Sigmoid colon (tissue), 6 donors: ENCODE measurements at regions not wholly inside any gene's neighbourhood (a gene's known extent, or its start where the extent isn't known, plus 50 kb on each side); places are given as distances from the start of the nearest gene placed in this dataset.

Source experiments
- DNase-seq: peaks from one replicate; pipeline ENCODE4 v3.0.0-alpha.2; 2019
- H3K27ac ChIP-seq, 4 donors: fragments of 200-600 bp; sonication (generic); one replicate each; pipeline ENCODE4 v1.5.1; 2016 to 2019; ENCODE audit warnings: mild to moderate bottlenecking in 1 of 4
- H3K27me3 ChIP-seq, 3 donors: fragments of 200-600 bp; sonication (generic); one replicate each; pipeline ENCODE4 v1.5.1; 2019; ENCODE audit warnings: mild to moderate bottlenecking in 1 of 3
- H3K36me3 ChIP-seq, 4 donors: fragments of 200-600 bp; sonication (generic); one replicate each; pipeline ENCODE4 v1.5.1; 2016 to 2019
- H3K4me1 ChIP-seq, 4 donors: fragments of 200-600 bp; sonication (generic); one replicate each; pipeline ENCODE4 v1.5.1; 2017 to 2019
- H3K4me3 ChIP-seq, 4 donors: fragments of 200-600 bp; sonication (generic); one replicate each; pipeline ENCODE4 v1.5.1; 2017 to 2019; ENCODE audit warnings: mild to moderate bottlenecking in 2 of 4, moderate library complexity in 1 of 4
- H3K9me3 ChIP-seq, 4 donors: fragments of 200-600 bp in 3 of 4; sonication (generic) in 3 of 4; one replicate each; pipeline versions ENCODE4 v1.5.1 to v1.6.1; 2013 to 2019
- CTCF ChIP-seq, 4 experiments: fragments of 450-650 bp in 3 of 4; fragments of 200-600 bp in 1 of 4; IDR thresholded peaks; one replicate each; pipeline ENCODE4 v1.5.1; 2016 to 2019; ENCODE audit warnings: antibody characterized with exemption in 4 of 4, mild to moderate bottlenecking in 3 of 4, moderate library complexity in 2 of 4
- EP300 ChIP-seq, 4 donors: sonication (generic); formaldehyde crosslinking; IDR thresholded peaks; one replicate each; pipeline ENCODE4 v1.6.1; 2017; ENCODE audit warnings: antibody characterized with exemption in 4 of 4
- POLR2A ChIP-seq, 2 donors: fragments of 450-650 bp; IDR thresholded peaks; one replicate each; pipeline ENCODE4 v1.6.1; 2016; ENCODE audit warnings: antibody characterized with exemption in 2 of 2, mild to moderate bottlenecking in 2 of 2, moderate library complexity in 2 of 2
- POLR2AphosphoS5 ChIP-seq, 4 donors: sonication (generic); formaldehyde crosslinking; IDR thresholded peaks; one replicate each; pipeline ENCODE4 v1.6.1; 2017; ENCODE audit warnings: antibody characterized with exemption in 4 of 4
- WGBS, 2 donors: extraction: QIAGEN DNeasy Blood & Tissue Kit; methylation state at CpG; one replicate each; pipeline ENCODE4 v1.1.7; 2013; 5-methylcytosine and 5-hydroxymethylcytosine counted together
- intact Hi-C: fragments of 100-400 bp; cut with DNase I; formaldehyde crosslinking; loops from one replicate; pipeline ENCODE4 v1.15.1; 2023
- donor health status: healthy with polysubstance abuse.
- donor health status: healthy.

- WGBS, 2 donors, result 85 to 90% methylated on average over 3 of the region's 3 CpGs
- TF ChIP-seq POLR2A (IDR thresholded peaks at IDR 0.05), result no peak
- H3K4me1 ChIP-seq, result peaks cover 0 to 33% (median 21%) of the 10 kb centered on the region in 4 donors
- peak overlapping the region in 1 of 4 donors; percentile 30 for H3K27ac ChIP-seq
- no peaks in the 10 kb centered on the region for H3K27me3 ChIP-seq
- no peak for DNase-seq
- no peaks in the 10 kb centered on the region for H3K36me3 ChIP-seq
- H3K4me3 ChIP-seq, result no peak overlapping the region
- intact Hi-C loops, result no loop called here
- no peaks in the 10 kb centered on the region for H3K9me3 ChIP-seq
These were observed 423.0 kb upstream of the TPM1 start for GRCh38 chr15:62619526-62619925.

DNA sequence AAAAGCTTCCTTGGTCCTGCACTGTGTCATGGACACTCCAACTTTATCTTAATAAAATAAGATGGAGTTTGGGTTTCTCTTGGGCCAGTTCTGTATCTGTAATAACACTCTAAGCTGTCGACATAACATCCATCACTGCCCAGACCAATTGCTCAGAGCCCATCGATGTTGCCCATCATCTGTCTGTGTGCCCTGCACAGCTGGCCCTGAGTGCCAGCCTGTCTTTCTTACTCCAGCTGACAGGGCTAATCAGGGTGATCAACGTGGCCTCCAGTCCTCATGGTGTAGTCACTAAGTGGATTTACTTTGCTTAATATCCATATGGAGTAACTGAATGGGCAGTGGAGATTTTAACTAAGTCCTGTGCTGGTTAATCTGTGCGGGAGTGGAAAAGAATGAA, 419.8 kb upstream of the TPM1 start:
- WGBS, 2 donors, result 91 to 92% methylated on average over 4 of the region's 4 CpGs
- no peak for DNase-seq
- intact Hi-C loops, result no loop called here
- no peak overlapping the region for H3K4me3 ChIP-seq
- H3K27me3 ChIP-seq, result no peaks in the 10 kb centered on the region
- no peaks in the 10 kb centered on the region for H3K36me3 ChIP-seq
- H3K27ac ChIP-seq, result no peak overlapping the region
- peaks cover 0 to 28% (median 15%) of the 10 kb centered on the region in 4 donors for H3K4me1 ChIP-seq
- H3K9me3 ChIP-seq, result no peaks in the 10 kb centered on the region
- TF ChIP-seq EP300 (IDR thresholded peaks at IDR 0.05), result no peak

GRCh38 chr15:62624547-62625378, 417.8 kb upstream of the TPM1 start:
- no peaks in the 10 kb centered on the region for H3K9me3 ChIP-seq
- TF ChIP-seq CTCF (IDR thresholded peaks at IDR 0.05) (no peak), POLR2AphosphoS5 (IDR thresholded peaks at IDR 0.05) (peak in 1 of 4 donors; percentile 37), EP300 (IDR thresholded peaks at IDR 0.05) (no peak), POLR2A (IDR thresholded peaks at IDR 0.05) (no peak)
- no peak for DNase-seq
- WGBS, 2 donors, result 64 to 71% methylated on average over 7 of the region's 7 CpGs
- no peaks in the 10 kb centered on the region for H3K27me3 ChIP-seq
- peaks cover 0 to 9% (median 0%) of the 10 kb centered on the region in 4 donors for H3K4me1 ChIP-seq
- peak overlapping the region in 1 of 4 donors; percentile 16 for H3K27ac ChIP-seq
- intact Hi-C loops, result no loop called here
- no peak overlapping the region for H3K4me3 ChIP-seq
- H3K36me3 ChIP-seq, result no peaks in the 10 kb centered on the region

DNA sequence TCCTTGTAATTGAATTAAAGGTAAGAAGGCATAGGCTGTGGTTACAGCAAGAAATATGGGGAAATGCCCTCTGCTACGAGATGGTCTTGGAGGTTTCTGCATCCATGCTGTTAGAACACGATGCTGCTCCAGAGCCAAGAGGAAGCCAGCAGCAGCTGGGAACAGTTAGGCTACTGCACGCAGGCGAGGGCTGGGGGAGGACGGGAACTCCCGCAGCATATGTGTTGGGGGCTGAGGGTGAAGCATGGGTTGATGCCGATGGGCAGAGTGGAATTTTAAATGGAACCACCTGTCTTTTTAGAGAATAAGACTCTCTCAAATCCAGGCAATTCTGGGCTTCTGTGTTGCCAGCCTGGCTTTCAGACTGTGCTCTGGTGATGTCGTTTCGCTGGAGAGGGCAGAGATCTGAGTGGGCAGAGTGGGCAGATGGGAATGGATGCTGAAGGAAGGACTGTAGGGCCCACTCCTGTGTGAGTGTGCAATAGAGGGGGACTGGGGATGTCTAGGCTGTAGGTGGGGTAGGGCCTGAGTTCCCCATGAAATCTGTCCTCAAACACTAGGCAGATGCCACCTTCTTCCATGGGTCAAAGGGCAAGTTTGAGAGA, 417.0 kb upstream of the TPM1 start:
- no peak for TF ChIP-seq EP300 (IDR thresholded peaks at IDR 0.05)
- no peak for TF ChIP-seq POLR2AphosphoS5 (IDR thresholded peaks at IDR 0.05)
- TF ChIP-seq POLR2A (IDR thresholded peaks at IDR 0.05), result no peak
- no peak for TF ChIP-seq CTCF (IDR thresholded peaks at IDR 0.05)
- no peak for DNase-seq
- H3K9me3 ChIP-seq, result no peaks in the 10 kb centered on the region
- no peaks in the 10 kb centered on the region for H3K36me3 ChIP-seq
- peaks cover 0 to 9% (median 0%) of the 10 kb centered on the region in 4 donors for H3K4me1 ChIP-seq
- H3K27ac ChIP-seq, result peak overlapping the region in 1 of 4 donors; percentile 5
- intact Hi-C loops, result no loop called here
- 72 to 82% methylated on average over 9 of the region's 9 CpGs for WGBS, 2 donors
- no peak overlapping the region for H3K4me3 ChIP-seq
- H3K27me3 ChIP-seq, result no peaks in the 10 kb centered on the region

DNA sequence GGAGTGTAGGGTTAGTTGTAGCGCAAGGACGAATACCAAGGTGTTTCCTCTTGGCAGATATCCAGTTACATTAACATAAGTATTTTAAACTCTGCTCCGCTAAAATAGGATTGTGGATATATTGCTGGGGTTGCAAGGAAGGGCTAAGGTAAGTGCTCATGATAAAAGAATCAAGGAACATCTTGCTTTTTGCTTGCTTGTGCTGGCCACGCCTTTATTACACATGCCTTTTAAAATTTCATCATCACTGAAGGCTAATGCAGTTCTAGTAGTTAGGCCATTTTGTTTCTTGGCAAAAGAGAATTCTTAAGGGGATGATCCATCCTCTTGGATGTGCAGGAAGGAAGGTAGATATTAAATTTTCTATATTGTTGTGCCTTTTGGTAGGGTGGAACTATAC, 415.6 kb upstream of the TPM1 start:
- no peak for TF ChIP-seq POLR2A (IDR thresholded peaks at IDR 0.05)
- TF ChIP-seq EP300 (IDR thresholded peaks at IDR 0.05), result no peak
- no peak for TF ChIP-seq POLR2AphosphoS5 (IDR thresholded peaks at IDR 0.05)
- no peak for TF ChIP-seq CTCF (IDR thresholded peaks at IDR 0.05)
- intact Hi-C loops, result no loop called here
- no peak for DNase-seq

More for the DNA sequence above, 415.6 kb upstream of the TPM1 start:
- Histone ChIP-seq H3K9me3 (no peaks in the 10 kb centered on the region), H3K36me3 (no peaks in the 10 kb centered on the region), H3K27me3 (no peaks in the 10 kb centered on the region), H3K4me3 (no peak overlapping the region), H3K27ac (no peak overlapping the region), H3K4me1 (peaks cover 0 to 9% (median 0%) of the 10 kb centered on the region in 4 donors)
- WGBS, 2 donors, result 77 to 90% methylated on average over 4 of the region's 4 CpGs
